PC-9 (cell line): ENCODE measurements at regions not wholly inside any gene's neighbourhood (a gene's known extent, or its start where the extent isn't known, plus 50 kb on each side); places are given as distances from the start of the nearest gene placed in this dataset.

ENCODE experiments used
- BruUV-seq: library from RNA; stranded (reverse); fragments of 400-500 nt; replicated peaks from 2 replicates; lab custom pipeline; 2021; lab: Mats Ljungman, UMichigan
- CTCF ChIA-PET: fragments of 300-600 bp; sonication (Branson Sonifier 250); formaldehyde crosslinking; loops from one replicate; lab custom pipeline; 2022; ENCODE audit warnings: antibody characterized with exemption; lab: Charles Lee
- POLR2A ChIA-PET: fragments of 300-600 bp; sonication (Branson Sonifier 250); formaldehyde crosslinking; loops from one replicate; lab custom pipeline; 2022; ENCODE audit warnings: antibody characterized with exemption; ENCODE audit not compliant: unreplicated experiment; lab: Charles Lee
- DNase-seq, 2 experiments: peaks; one replicate each; pipeline versions ENCODE4 v3.0.0 to v3.0.0-alpha.2; 2015 to 2022; ENCODE audit warnings: mixed read lengths in 1 of 2
- H2AFZ ChIP-seq: fragments of 200-600 bp; sonication (generic); 2 replicates; pipeline ENCODE4 v1.8.1; 2017; ENCODE audit warnings: antibody characterized with exemption
- H3F3A ChIP-seq: fragments of 200-600 bp; sonication (generic); 2 replicates; pipeline ENCODE4 v1.8.1; 2017; ENCODE audit warnings: antibody characterized with exemption, mild to moderate bottlenecking, low read depth; ENCODE audit not compliant: insufficient read depth
- H3K27ac ChIP-seq: fragments of 200-600 bp; sonication (generic); 2 replicates; pipeline ENCODE4 v1.6.1; 2016; ENCODE audit warnings: mixed run types
- H3K27me3 ChIP-seq: fragments of 200-600 bp; sonication (generic); 2 replicates; pipeline ENCODE4 v1.6.1; 2016; ENCODE audit warnings: low read depth, mixed run types; ENCODE audit not compliant: insufficient read depth
- H3K36me3 ChIP-seq: fragments of 200-600 bp; sonication (generic); 2 replicates; pipeline ENCODE4 v1.6.1; 2016; ENCODE audit warnings: low read depth, mixed run types
- H3K4me1 ChIP-seq: fragments of 200-600 bp; sonication (generic); replicated peaks from 2 replicates; pipeline ENCODE4 v1.6.1; 2016; ENCODE audit warnings: mixed run types; ENCODE audit not compliant: insufficient read depth
- H3K4me2 ChIP-seq: fragments of 200-600 bp; sonication (generic); 2 replicates; pipeline ENCODE4 v1.6.1; 2017; ENCODE audit warnings: mixed run types
- H3K4me3 ChIP-seq: fragments of 200-600 bp; sonication (generic); 2 replicates; pipeline ENCODE4 v1.6.1; 2016; ENCODE audit warnings: mixed run types
- H3K79me2 ChIP-seq: fragments of 200-600 bp; sonication (generic); 2 replicates; pipeline ENCODE4 v1.6.1; 2017; ENCODE audit warnings: low read depth, mixed run types
- H3K9me2 ChIP-seq: fragments of 200-600 bp; sonication (generic); 2 replicates; pipeline ENCODE4 v1.8.1; 2017; ENCODE audit warnings: mild to moderate bottlenecking; ENCODE audit not compliant: insufficient read depth
- H3K9me3 ChIP-seq: fragments of 200-600 bp; sonication (generic); 2 replicates; pipeline ENCODE4 v1.8.1; 2016; ENCODE audit warnings: low read depth; ENCODE audit not compliant: insufficient read depth
- H4K20me1 ChIP-seq: fragments of 200-600 bp; sonication (generic); 2 replicates; pipeline ENCODE4 v1.8.1; 2017; ENCODE audit not compliant: insufficient read depth
- CTCF ChIP-seq: fragments of 200-600 bp; sonication (generic); conservative IDR thresholded peaks from 2 replicates; pipeline ENCODE4 v1.6.1; 2017; ENCODE audit warnings: mixed run types, antibody characterized with exemption, mild to moderate bottlenecking, moderate library complexity
- EZH2 ChIP-seq: fragments of 200-600 bp; sonication (generic); IDR thresholded peaks from 2 replicates; pipeline ENCODE4 v1.8.0; 2017; ENCODE audit warnings: antibody characterized with exemption, low read depth
- intact Hi-C: fragments of 100-400 bp; cut with micrococcal nuclease; formaldehyde crosslinking; loops from one replicate; pipeline ENCODE4 v1.10.0; 2022; ENCODE audit not compliant: unreplicated experiment

GRCh38 chr20:40757087-40757486 lies 68.1 kb upstream of the MAFB start:
- peaks cover 17% of the 10 kb centered on the region; the same call in 1 of the 2 replicates for H3K27me3 ChIP-seq
- no peaks in the 10 kb centered on the region for H3K36me3 ChIP-seq
- BruUV-seq: no TSS peak
- H3F3A ChIP-seq: no peaks in the 10 kb centered on the region
- no peak overlapping the region for H2AFZ ChIP-seq
- ChIA-PET POLR2A (interaction anchor here (0.6 kb wide), 1 partner anchor 30 kb away, joined by 6 read pairs; no protein-coding TSS in a partner anchor), CTCF (no interaction called here)
- H3K4me3 ChIP-seq: no peak overlapping the region
- no peak for DNase-seq
- TF ChIP-seq CTCF: no peak
- TF ChIP-seq EZH2: no peak
- no peaks in the 10 kb centered on the region for H3K4me1 ChIP-seq
- intact Hi-C loops: no loop called here
- H3K79me2 ChIP-seq: no peaks in the 10 kb centered on the region
- no peaks in the 10 kb centered on the region for H3K9me2 ChIP-seq
- no peak overlapping the region for H3K27ac ChIP-seq
- H3K9me3 ChIP-seq: no peaks in the 10 kb centered on the region
- no peak overlapping the region for H3K4me2 ChIP-seq
- no peaks in the 10 kb centered on the region; the same call in 1 of the 2 replicates for H4K20me1 ChIP-seq

DNA sequence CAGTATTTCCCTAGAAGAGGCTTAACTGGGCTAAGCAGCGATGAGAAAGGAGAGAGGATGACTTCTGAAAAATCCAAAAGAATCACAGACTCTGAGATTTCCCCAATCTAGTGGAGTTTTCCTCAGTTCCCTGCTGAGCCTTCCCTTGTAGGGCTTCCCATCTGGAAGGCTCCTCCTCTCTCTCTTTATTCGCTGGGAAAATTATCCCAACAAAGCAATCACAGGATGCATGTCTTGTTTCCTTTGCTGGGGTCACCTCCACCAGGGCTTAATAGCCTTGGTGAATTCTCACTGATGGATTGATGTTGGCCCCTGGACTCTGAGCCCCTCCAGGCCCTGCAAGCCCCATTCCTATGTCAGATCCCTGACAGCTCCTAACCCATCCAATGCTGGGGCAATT lies 69.8 kb upstream of the MAFB start:
- intact Hi-C loops: no loop called here

GRCh38 chr20:40760399-40760798 lies 71.4 kb upstream of the MAFB start:
- intact Hi-C loops: no loop called here
- H2AFZ ChIP-seq: no peak overlapping the region
- no peaks in the 10 kb centered on the region for H3K36me3 ChIP-seq
- peaks cover 47% of the 10 kb centered on the region for H3K27me3 ChIP-seq
- no peaks in the 10 kb centered on the region for H3F3A ChIP-seq
- H3K4me2 ChIP-seq: no peak overlapping the region
- H3K79me2 ChIP-seq: no peaks in the 10 kb centered on the region
- H4K20me1 ChIP-seq: no peaks in the 10 kb centered on the region; the same call in 1 of the 2 replicates
- H3K9me3 ChIP-seq: no peaks in the 10 kb centered on the region
- H3K4me3 ChIP-seq: no peak overlapping the region
- H3K4me1 ChIP-seq: no peaks in the 10 kb centered on the region
- BruUV-seq: no TSS peak
- ChIA-PET CTCF (no interaction called here), POLR2A (no interaction called here)
- no peaks in the 10 kb centered on the region for H3K9me2 ChIP-seq
- no peak for DNase-seq
- TF ChIP-seq EZH2 (no peak), CTCF (no peak)
- H3K27ac ChIP-seq: no peak overlapping the region

More for the DNA sequence above, 69.8 kb upstream of the MAFB start:
- Histone ChIP-seq H4K20me1 (no peaks in the 10 kb centered on the region; the same call in 1 of the 2 replicates), H3K9me2 (no peaks in the 10 kb centered on the region), H3K4me3 (no peak overlapping the region), H3K27me3 (peaks cover 31% of the 10 kb centered on the region), H3F3A (no peaks in the 10 kb centered on the region), H3K4me2 (no peak overlapping the region), H3K36me3 (no peaks in the 10 kb centered on the region), H3K9me3 (no peaks in the 10 kb centered on the region), H3K79me2 (no peaks in the 10 kb centered on the region), H2AFZ (no peak overlapping the region), H3K4me1 (no peaks in the 10 kb centered on the region), H3K27ac (no peak overlapping the region)
- BruUV-seq: no TSS peak
- no peak for DNase-seq
- ChIA-PET POLR2A (no interaction called here), CTCF (no interaction called here)
- TF ChIP-seq CTCF (no peak), EZH2 (no peak)
